Sigmoid colon (tissue), 4 donors: ENCODE measurements at regions not wholly inside any gene's neighbourhood (a gene's known extent, or its start where the extent isn't known, plus 50 kb on each side); places are given as distances from the start of the nearest gene placed in this dataset.

Source experiments
- EP300 ChIP-seq, 4 donors: sonication (generic); formaldehyde crosslinking; IDR thresholded peaks; one replicate each; pipeline ENCODE4 v1.6.1; 2017; ENCODE audit warnings: antibody characterized with exemption in 4 of 4
- POLR2A ChIP-seq, 2 donors: fragments of 450-650 bp; IDR thresholded peaks; one replicate each; pipeline ENCODE4 v1.6.1; 2016; ENCODE audit warnings: antibody characterized with exemption in 2 of 2, mild to moderate bottlenecking in 2 of 2, moderate library complexity in 2 of 2
- POLR2AphosphoS5 ChIP-seq, 4 donors: sonication (generic); formaldehyde crosslinking; IDR thresholded peaks; one replicate each; pipeline ENCODE4 v1.6.1; 2017; ENCODE audit warnings: antibody characterized with exemption in 4 of 4
- TF ChIP-seq, protein P1 (sequence below), 4 experiments: fragments of 450-650 bp in 3 of 4; fragments of 200-600 bp in 1 of 4; IDR thresholded peaks; one replicate each; pipeline ENCODE4 v1.5.1; 2016 to 2019; ENCODE audit warnings: antibody characterized with exemption in 4 of 4, mild to moderate bottlenecking in 3 of 4, moderate library complexity in 2 of 4

DNA sequence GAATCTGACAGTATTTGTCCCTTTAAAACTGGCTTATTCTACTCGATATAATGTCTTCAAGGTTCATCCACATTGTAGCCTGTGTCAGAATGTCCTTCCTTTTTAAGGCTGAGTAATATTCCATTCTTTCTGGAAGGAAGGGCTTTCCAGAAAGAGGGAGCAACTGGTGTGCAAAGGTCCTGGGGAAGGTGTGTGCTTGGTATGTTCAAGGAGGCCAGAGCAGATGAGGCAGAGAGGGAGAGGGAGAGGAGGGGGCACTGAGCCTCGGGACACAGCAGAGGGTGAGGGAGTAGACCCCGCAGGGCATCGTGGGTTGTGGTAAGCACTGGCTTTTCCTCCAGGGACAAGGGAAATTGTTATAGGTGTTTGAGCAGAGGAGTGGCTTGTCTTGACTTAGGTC, 90.9 kb upstream of the NCOR2 start:
- TF ChIP-seq, protein P1, sequence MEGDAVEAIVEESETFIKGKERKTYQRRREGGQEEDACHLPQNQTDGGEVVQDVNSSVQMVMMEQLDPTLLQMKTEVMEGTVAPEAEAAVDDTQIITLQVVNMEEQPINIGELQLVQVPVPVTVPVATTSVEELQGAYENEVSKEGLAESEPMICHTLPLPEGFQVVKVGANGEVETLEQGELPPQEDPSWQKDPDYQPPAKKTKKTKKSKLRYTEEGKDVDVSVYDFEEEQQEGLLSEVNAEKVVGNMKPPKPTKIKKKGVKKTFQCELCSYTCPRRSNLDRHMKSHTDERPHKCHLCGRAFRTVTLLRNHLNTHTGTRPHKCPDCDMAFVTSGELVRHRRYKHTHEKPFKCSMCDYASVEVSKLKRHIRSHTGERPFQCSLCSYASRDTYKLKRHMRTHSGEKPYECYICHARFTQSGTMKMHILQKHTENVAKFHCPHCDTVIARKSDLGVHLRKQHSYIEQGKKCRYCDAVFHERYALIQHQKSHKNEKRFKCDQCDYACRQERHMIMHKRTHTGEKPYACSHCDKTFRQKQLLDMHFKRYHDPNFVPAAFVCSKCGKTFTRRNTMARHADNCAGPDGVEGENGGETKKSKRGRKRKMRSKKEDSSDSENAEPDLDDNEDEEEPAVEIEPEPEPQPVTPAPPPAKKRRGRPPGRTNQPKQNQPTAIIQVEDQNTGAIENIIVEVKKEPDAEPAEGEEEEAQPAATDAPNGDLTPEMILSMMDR (IDR thresholded peaks at IDR 0.05): no peak
- TF ChIP-seq POLR2AphosphoS5 (IDR thresholded peaks at IDR 0.05) (no peak), POLR2A (IDR thresholded peaks at IDR 0.05) (no peak), EP300 (IDR thresholded peaks at IDR 0.05) (no peak)
